IPS-NIHi11 (cell line): ENCODE measurements at regions not wholly inside any gene's neighbourhood (a gene's known extent, or its start where the extent isn't known, plus 50 kb on each side); places are given as distances from the start of the nearest gene placed in this dataset.
"Not testable (repeated sequence)": the region's sequence is repeated elsewhere in the genome, so short reads cannot be mapped to it uniquely, and the experiment has no call there.

Source experiments
- DNase-seq: peaks from one replicate; pipeline ENCODE4 v3.0.0; 2012; ENCODE audit warnings: mixed read lengths, low spot score

DNA sequence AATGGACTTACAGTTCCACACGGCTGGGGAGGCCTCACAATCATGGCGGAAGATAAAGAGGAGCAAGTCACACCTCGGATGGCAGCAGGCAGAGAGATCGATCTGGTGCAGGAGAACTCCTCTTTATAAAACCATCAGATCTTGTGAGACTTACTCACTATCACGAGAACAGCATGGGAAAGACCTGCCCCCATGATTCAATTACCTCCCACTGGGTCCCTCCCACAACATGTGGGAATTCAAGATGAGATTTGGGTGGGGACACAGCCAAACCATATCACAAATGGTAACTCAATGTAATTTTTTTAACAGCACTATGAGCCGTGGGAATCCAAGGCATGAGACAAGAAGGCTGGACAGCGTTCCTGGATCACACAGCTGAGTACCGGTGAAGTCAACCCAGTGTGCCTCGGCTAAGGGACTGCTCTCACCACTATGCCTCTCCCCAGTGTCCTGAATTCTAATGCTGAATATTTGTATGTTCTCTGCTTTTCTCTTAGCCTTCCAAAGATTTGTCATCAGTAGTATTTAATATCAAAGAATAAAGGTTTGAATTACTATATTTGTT, 84.3 kb downstream of the IRS2 start:
- not testable (repeated sequence) for DNase-seq

GRCh38 chr13:109700176-109700575, 86.2 kb downstream of the IRS2 start:
- DNase-seq, result peak; percentile 44

GRCh38 chr13:109699628-109700071, 86.7 kb downstream of the IRS2 start:
- DNase-seq, result no peak

- DNase-seq, result no peak
Measured at GRCh38 chr13:109698779-109699178, 87.6 kb downstream of the IRS2 start.

GRCh38 chr13:109697936-109698335, 88.4 kb downstream of the IRS2 start:
- DNase-seq, result no peak

GRCh38 chr13:109695402-109696190, 90.8 kb downstream of the IRS2 start:
- DNase-seq, result no peak

DNA sequence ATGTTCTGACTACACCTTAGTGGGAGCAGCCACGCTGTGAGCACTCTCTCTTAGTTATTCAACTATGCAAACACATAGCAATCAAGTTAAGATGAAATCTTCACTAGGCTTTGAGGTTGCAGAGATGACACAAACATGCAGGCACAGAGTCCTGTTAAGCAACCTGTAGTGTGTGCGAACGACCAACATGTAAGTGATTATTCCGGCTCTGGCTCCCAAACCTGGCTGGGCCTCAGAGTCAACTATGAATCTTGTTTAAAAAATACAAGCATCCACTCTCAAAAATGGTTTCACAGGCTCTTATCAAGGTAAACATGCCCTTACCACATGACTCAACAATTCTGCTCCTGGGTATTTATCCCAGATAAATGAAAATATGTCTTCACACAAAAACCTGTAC, 91.4 kb downstream of the IRS2 start:
- DNase-seq, result no peak

DNA sequence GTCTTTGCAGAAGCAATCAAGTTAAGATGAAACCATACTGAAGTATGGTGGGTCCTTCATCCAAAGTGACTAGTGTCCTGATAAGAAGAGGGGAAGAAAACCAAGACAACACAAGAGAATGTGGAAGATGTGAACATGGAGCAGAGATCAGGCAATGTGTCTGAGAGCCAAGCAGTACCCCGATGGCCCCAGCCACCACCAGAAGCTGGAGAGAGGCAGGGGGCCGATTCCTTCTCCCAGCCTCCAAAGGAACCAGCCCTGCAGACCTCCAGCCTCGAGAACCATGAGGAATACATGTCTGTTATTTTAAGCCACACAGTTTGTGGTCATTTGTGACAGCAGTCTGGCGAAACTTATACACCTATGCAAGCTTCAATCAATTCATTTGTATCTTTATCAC, 93.2 kb downstream of the IRS2 start:
- DNase-seq, result no peak

GRCh38 chr13:109691689-109692088, 94.7 kb downstream of the IRS2 start:
- no peak for DNase-seq

GRCh38 chr13:109687559-109688448, 98.6 kb downstream of the IRS2 start:
- no peak for DNase-seq

GRCh38 chr13:109685203-109685602, 101.2 kb downstream of the IRS2 start:
- no peak for DNase-seq

DNA sequence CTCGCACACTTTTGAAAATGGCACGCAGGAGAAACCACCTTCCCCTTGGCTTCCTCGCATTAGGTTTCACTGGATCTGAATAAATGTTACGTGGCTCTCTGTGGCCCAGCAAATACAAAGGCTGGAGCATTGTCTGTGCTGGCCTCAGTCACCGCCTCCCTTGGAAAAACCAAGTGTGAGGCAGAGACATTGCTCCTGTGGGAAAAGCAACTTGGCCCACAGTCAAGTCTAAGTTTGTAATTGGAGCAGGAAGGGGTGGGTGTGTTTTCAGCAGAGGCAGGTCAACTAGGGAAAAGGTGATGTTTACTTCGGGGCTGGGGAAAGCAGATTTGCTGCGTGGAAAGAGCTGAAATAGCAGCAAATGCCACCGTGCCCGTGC, 101.6 kb downstream of the IRS2 start:
- DNase-seq, result peak; percentile 56

GRCh38 chr13:109684084-109684823, 102.1 kb downstream of the IRS2 start:
- no peak for DNase-seq

- DNase-seq, result no peak
Measured at GRCh38 chr13:109682534-109683244, 103.7 kb downstream of the IRS2 start.

DNA sequence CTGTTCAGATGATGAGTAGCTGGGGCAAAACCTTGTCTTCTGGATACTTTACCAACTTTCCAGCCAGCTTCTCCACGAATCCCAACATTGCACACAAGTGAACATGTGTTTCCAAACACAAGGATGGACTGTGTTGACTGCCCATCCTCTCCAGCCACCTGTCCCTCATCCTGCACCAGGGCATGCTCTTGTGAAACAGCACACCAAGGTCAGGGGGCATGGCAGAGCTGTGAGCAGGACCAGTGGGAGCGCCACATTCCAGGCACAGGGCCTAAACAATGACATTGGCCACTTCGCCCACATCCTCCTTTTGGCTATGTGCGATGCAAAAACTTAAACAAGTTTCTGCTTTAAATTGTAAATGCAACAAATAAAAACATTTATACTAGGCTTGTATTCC, 105.5 kb downstream of the IRS2 start:
- DNase-seq, result no peak

GRCh38 chr13:109680288-109680687, 106.1 kb downstream of the IRS2 start:
- no peak for DNase-seq

DNA sequence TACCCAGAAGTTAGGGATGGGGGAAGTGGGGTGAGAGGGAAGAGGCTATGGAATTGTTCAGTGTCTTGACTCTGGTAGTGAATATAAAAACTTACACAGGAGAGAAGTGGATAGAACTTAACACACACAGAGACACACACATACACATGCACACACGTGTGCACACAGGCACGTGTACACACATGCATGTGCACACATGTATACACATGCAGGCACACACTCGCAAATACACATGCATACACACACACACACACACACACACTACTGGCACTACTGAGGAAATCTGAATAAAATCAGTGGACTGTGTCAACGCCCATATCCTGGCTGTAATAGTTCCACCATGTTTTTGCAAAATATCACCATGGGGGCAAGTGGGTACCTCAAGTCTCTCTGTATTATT, 107.9 kb downstream of the IRS2 start:
- no peak for DNase-seq

DNA sequence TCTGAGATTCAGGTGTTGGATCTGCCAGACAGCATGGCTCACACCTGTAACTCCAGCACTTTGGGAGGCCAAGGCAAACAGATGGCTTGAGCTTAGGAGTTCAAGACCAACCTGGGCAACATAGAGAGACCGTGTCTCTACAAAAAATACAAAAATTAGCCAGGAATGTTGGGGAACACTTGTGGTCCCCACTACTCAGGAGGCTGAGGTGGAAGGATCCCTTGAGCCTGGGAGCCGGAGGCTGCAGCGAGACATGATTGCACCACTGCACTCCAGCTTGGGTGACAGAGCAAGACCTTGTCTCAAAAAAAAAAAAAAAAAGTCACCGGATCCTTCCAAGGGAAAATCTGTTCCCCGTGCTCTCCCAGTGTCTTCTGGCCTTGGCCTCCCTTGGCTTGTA, 109.2 kb downstream of the IRS2 start:
- no peak for DNase-seq

- DNase-seq, result no peak
Measured at GRCh38 chr13:109673477-109673876, 112.9 kb downstream of the IRS2 start.

DNA sequence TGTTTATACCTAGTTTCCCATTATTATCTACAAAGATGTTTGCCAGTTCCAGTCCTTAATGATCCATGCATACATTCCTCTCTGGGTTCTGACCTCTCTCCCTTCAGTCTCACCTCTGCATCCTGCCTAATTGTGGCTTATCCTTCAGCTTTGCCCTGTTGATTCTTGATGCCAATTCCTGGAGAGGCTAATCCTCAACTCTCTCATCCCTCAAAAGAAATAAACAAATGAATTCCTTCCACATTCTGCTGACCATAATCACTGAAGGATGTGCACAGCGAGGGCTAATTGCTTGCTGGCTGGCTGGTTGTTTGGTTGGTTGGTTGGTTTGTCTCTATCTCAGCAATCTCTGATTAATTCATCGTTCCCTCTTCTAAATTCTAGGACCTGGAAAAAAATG, 113.8 kb downstream of the IRS2 start:
- DNase-seq, result no peak

DNA sequence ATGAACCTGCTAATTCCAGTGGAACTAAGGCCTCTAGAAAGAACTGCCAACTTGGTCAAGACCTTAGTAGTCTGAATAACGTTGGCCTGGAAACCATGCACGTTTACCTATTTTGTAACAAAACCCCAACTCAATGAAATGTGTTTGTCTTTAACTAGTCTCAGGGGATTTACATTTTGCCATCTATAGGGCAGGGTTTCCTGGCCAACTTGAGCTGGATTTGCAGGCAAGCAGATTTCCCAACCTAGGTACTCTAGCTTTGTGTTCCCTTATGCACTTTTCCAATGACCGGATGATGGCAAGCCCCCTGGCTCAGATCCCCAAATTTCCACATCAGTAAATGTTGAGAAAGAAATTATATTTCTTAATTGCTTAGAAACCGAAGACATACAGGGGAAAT, 114.5 kb downstream of the IRS2 start:
- no peak for DNase-seq

DNA sequence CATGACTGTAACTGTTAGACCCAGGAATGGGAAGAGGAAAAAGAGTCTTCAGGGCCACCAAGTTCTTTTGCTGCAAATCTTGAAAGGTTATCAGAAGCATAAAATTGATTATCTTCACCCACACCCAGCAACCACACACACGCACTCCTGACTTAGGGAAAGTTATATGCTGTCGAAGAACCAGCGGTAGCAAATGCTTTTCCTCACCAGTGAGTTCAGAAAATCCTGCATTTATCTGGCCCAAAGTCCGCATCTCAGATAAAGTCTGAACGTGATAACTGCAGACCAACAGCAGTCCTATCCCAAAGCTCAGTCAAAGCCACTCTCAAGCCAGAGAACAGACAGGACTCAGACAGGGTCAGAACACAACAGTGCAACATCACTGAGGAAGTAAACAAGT, 115.6 kb downstream of the IRS2 start:
- DNase-seq, result no peak
